GM23338 (cell line): ENCODE measurements at regions not wholly inside any gene's neighbourhood (a gene's known extent, or its start where the extent isn't known, plus 50 kb on each side); places are given as distances from the start of the nearest gene placed in this dataset.

Experiments used
- ATAC-seq: fragments of 200-7000 bp; cut with Tn5 transposase; 3 replicates; pipeline ENCODE4 v1.9.1; 2020
- DNase-seq: peaks from one replicate; pipeline ENCODE4 v3.0.0-alpha.2; 2015; ENCODE audit warnings: low spot score
- H2AFZ ChIP-seq: fragments of 200-600 bp; sonication (generic); 2 replicates; pipeline ENCODE4 v1.8.0; 2016; ENCODE audit warnings: antibody characterized with exemption, mild to moderate bottlenecking, moderate library complexity
- H3F3A ChIP-seq: fragments of 200-600 bp; sonication (generic); replicated peaks from 2 replicates; pipeline ENCODE4 v1.8.0; 2017; ENCODE audit warnings: antibody characterized with exemption, mixed run types, low read depth
- H3K27ac ChIP-seq: fragments of 200-600 bp; sonication (generic); 2 replicates; pipeline ENCODE4 v1.6.1; 2016; ENCODE audit warnings: low read depth
- H3K27me3 ChIP-seq: fragments of 200-600 bp; sonication (generic); 2 replicates; pipeline ENCODE4 v1.8.0; 2016; ENCODE audit warnings: mild to moderate bottlenecking, mixed run types, moderate library complexity; ENCODE audit not compliant: insufficient read depth
- H3K36me3 ChIP-seq: fragments of 200-600 bp; sonication (generic); 2 replicates; pipeline ENCODE4 v1.8.0; 2016; ENCODE audit warnings: mild to moderate bottlenecking; ENCODE audit not compliant: insufficient read depth
- H3K4me1 ChIP-seq: fragments of 200-600 bp; sonication (generic); 2 replicates; pipeline ENCODE4 v1.8.0; 2016; ENCODE audit warnings: mild to moderate bottlenecking, moderate library complexity; ENCODE audit not compliant: insufficient read depth
- H3K4me2 ChIP-seq: fragments of 200-600 bp; sonication (generic); 2 replicates; pipeline ENCODE4 v1.7.1; 2017; ENCODE audit warnings: mixed run types
- H3K4me3 ChIP-seq: fragments of 200-600 bp; sonication (generic); 2 replicates; pipeline ENCODE4 v1.6.1; 2016; ENCODE audit warnings: mixed run types
- H3K79me2 ChIP-seq: fragments of 200-600 bp; sonication (generic); replicated peaks from 2 replicates; pipeline ENCODE4 v1.8.0; 2017; ENCODE audit warnings: mild to moderate bottlenecking; ENCODE audit not compliant: insufficient read depth
- H3K9me2 ChIP-seq: fragments of 200-600 bp; sonication (generic); 2 replicates; pipeline ENCODE4 v1.8.0; 2017; ENCODE audit not compliant: insufficient read depth
- H4K20me1 ChIP-seq: fragments of 200-600 bp; sonication (generic); replicated peaks from 2 replicates; pipeline ENCODE4 v1.8.0; 2017; ENCODE audit warnings: mild to moderate bottlenecking; ENCODE audit not compliant: insufficient read depth
- H3K27ac Mint-ChIP-seq: 2 replicates; pipeline ENCODE4 v1.8.0; 2020; ENCODE audit warnings: inconsistent platforms, mild to moderate bottlenecking, moderate library complexity, mixed read lengths
- H3K27me3 Mint-ChIP-seq: 3 replicates; pipeline ENCODE4 v1.8.0; 2022; ENCODE audit warnings: low read depth, mild to moderate bottlenecking, moderate library complexity, mixed read lengths, inconsistent platforms; ENCODE audit not compliant: insufficient read depth, poor library complexity
- H3K36me3 Mint-ChIP-seq: 3 replicates; pipeline ENCODE4 v1.8.0; 2021; ENCODE audit warnings: low read depth, mild to moderate bottlenecking, inconsistent platforms, moderate library complexity, mixed read lengths
- H3K4me1 Mint-ChIP-seq: 3 replicates; pipeline ENCODE4 v1.8.0; 2020; ENCODE audit warnings: mild to moderate bottlenecking, inconsistent platforms, mixed read lengths
- H3K4me3 Mint-ChIP-seq: 3 replicates; pipeline ENCODE4 v1.8.0; 2021; ENCODE audit warnings: moderate library complexity, mild to moderate bottlenecking, inconsistent platforms, mixed read lengths
- H3K9me3 Mint-ChIP-seq: 3 replicates; pipeline ENCODE4 v1.8.0; 2020; ENCODE audit warnings: moderate library complexity, mild to moderate bottlenecking, inconsistent platforms, mixed read lengths
- CTCF ChIP-seq, 2 experiments: fragments of 200-600 bp in 1 of 2; sonication (generic) in 1 of 2; conservative IDR thresholded peaks; 2 replicates each; pipeline versions ENCODE4 v1.5.1 to v1.6.1; 2016 to 2017; ENCODE audit warnings: antibody characterized with exemption in 2 of 2, low read depth in 2 of 2, mild to moderate bottlenecking in 2 of 2, moderate library complexity in 1 of 2
- JUNB ChIP-seq: IDR thresholded peaks from one replicate; pipeline ENCODE4 v1.6.1; 2016; ENCODE audit warnings: antibody characterized with exemption; ENCODE audit not compliant: unreplicated experiment
- NANOG ChIP-seq: IDR thresholded peaks from 2 replicates; pipeline ENCODE4 v1.6.1; 2016; ENCODE audit warnings: antibody characterized with exemption, borderline replicate concordance
- POLR2AphosphoS5 ChIP-seq: IDR thresholded peaks from 2 replicates; pipeline ENCODE4 v1.6.1; 2016; ENCODE audit warnings: antibody characterized with exemption, low read depth
- STAT1 ChIP-seq: IDR thresholded peaks from one replicate; pipeline ENCODE4 v1.6.1; 2016; ENCODE audit warnings: antibody characterized with exemption; ENCODE audit not compliant: unreplicated experiment
- ZNF331 ChIP-seq: fragments of 250-450 bp; sonication (Bioruptor Pico); IDR thresholded peaks from 2 replicates; pipeline ENCODE4 v1.5.0; 2020; ENCODE audit warnings: low read depth, mild to moderate bottlenecking, moderate library complexity
- TF ChIP-seq, protein P1 (sequence below): fragments of 250-450 bp; sonication (Bioruptor Pico); IDR thresholded peaks from 2 replicates; pipeline ENCODE4 v1.5.0; 2020; ENCODE audit warnings: mild to moderate bottlenecking, moderate library complexity

DNA sequence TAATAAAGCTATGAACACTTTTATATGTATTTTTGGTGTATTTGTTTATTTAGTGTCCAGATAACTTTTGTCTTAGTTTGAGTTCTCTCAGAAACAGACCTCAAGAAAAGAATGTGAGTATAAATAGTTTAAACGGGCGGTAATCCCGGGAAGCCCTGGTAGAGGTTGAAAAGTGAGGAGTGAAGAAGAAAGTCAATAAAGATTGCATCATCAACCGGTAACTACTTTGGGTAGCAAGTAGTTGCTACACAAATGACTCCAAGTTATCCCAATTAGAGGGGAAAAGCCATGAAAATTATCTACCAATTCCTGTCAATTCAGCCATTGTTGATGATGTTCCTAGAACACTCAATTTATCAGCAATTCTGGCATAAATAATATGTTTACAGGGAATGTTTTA is 870.3 kb upstream of the RAG2 start (continued):
- TF ChIP-seq, protein P1, sequence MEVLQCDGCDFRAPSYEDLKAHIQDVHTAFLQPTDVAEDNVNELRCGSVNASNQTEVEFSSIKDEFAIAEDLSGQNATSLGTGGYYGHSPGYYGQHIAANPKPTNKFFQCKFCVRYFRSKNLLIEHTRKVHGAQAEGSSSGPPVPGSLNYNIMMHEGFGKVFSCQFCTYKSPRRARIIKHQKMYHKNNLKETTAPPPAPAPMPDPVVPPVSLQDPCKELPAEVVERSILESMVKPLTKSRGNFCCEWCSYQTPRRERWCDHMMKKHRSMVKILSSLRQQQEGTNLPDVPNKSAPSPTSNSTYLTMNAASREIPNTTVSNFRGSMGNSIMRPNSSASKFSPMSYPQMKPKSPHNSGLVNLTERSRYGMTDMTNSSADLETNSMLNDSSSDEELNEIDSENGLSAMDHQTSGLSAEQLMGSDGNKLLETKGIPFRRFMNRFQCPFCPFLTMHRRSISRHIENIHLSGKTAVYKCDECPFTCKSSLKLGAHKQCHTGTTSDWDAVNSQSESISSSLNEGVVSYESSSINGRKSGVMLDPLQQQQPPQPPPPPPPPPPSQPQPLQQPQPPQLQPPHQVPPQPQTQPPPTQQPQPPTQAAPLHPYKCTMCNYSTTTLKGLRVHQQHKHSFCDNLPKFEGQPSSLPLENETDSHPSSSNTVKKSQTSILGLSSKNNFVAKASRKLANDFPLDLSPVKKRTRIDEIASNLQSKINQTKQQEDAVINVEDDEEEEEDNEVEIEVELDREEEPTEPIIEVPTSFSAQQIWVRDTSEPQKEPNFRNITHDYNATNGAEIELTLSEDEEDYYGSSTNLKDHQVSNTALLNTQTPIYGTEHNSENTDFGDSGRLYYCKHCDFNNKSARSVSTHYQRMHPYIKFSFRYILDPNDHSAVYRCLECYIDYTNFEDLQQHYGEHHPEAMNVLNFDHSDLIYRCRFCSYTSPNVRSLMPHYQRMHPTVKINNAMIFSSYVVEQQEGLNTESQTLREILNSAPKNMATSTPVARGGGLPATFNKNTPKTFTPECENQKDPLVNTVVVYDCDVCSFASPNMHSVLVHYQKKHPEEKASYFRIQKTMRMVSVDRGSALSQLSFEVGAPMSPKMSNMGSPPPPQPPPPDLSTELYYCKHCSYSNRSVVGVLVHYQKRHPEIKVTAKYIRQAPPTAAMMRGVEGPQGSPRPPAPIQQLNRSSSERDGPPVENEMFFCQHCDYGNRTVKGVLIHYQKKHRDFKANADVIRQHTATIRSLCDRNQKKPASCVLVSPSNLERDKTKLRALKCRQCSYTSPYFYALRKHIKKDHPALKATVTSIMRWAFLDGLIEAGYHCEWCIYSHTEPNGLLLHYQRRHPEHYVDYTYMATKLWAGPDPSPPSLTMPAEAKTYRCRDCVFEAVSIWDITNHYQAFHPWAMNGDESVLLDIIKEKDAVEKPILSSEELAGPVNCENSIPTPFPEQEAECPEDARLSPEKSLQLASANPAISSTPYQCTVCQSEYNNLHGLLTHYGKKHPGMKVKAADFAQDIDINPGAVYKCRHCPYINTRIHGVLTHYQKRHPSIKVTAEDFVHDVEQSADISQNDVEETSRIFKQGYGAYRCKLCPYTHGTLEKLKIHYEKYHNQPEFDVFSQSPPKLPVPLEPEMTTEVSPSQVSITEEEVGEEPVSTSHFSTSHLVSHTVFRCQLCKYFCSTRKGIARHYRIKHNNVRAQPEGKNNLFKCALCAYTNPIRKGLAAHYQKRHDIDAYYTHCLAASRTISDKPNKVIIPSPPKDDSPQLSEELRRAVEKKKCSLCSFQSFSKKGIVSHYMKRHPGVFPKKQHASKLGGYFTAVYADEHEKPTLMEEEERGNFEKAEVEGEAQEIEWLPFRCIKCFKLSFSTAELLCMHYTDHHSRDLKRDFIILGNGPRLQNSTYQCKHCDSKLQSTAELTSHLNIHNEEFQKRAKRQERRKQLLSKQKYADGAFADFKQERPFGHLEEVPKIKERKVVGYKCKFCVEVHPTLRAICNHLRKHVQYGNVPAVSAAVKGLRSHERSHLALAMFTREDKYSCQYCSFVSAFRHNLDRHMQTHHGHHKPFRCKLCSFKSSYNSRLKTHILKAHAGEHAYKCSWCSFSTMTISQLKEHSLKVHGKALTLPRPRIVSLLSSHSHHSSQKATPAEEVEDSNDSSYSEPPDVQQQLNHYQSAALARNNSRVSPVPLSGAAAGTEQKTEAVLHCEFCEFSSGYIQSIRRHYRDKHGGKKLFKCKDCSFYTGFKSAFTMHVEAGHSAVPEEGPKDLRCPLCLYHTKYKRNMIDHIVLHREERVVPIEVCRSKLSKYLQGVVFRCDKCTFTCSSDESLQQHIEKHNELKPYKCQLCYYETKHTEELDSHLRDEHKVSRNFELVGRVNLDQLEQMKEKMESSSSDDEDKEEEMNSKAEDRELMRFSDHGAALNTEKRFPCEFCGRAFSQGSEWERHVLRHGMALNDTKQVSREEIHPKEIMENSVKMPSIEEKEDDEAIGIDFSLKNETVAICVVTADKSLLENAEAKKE (CRISPR knock-in tag), result no peak
- no peak for TF ChIP-seq STAT1

GRCh38 chr11:37465221-37465620 is 867.2 kb upstream of the RAG2 start:
- H3K36me3 ChIP-seq, result peaks cover 6% of the 10 kb centered on the region; the same call in 1 of the 2 replicates
- no peaks in the 10 kb centered on the region for H3K79me2 ChIP-seq
- H2AFZ ChIP-seq, result no peak overlapping the region
- H3F3A ChIP-seq, result no peaks in the 10 kb centered on the region
- Mint-ChIP-seq H3K4me1 (no peaks in the 10 kb centered on the region), H3K4me3 (no peak overlapping the region), H3K9me3 (no peaks in the 10 kb centered on the region), H3K27ac (no peak overlapping the region), H3K36me3 (no peaks in the 10 kb centered on the region), H3K27me3 (no peaks in the 10 kb centered on the region)
- H3K27me3 ChIP-seq, result no peaks in the 10 kb centered on the region
- no peaks in the 10 kb centered on the region for H4K20me1 ChIP-seq
- H3K4me3 ChIP-seq, result no peak overlapping the region
- H3K4me2 ChIP-seq, result no peak overlapping the region
- no peak overlapping the region for H3K27ac ChIP-seq
- DNase-seq, result no peak
- no peaks in the 10 kb centered on the region for H3K9me2 ChIP-seq
- no peaks in the 10 kb centered on the region for H3K4me1 ChIP-seq
- ATAC-seq, result no peak
- TF ChIP-seq CTCF (conservative IDR thresholded peaks at IDR 0.05; ENCODE audit: low read depth in 2 of 2) (no peak), POLR2AphosphoS5 (no peak), NANOG (no peak), STAT1 (no peak), ZNF331 (no peak), JUNB (no peak)
- TF ChIP-seq, protein P1 (CRISPR knock-in tag), result no peak
